NCI-H187 (cell line): ENCODE measurements at regions not wholly inside any gene's neighbourhood (a gene's known extent, or its start where the extent isn't known, plus 50 kb on each side); places are given as distances from the start of the nearest gene placed in this dataset.

ENCODE experiments used
- DNase-seq, 2 experiments: peaks; one replicate each; lab custom pipeline; 2025; lab: John Stamatoyannopoulos, UW

DNA sequence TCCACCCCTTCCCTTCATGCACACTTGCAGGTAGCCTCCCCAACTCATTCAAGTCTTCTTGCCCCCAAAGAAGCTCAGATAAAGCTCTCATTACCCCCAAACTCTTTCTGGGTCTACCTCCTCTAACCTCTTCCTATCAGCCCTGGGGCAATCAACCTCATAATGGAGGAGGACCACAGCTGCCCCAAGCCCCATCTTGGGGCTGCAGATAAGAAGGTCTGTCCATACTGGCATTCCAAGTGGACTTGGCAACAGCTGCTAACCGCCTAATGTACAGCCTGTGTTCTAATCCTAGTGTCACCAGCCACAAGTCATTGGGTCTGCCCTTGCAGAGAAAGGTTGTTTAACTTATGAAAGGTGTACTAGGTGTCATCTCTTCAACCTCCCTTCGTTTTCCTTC is 107.4 kb upstream of the ADGRF1 start:
- DNase-seq: no peak

DNA sequence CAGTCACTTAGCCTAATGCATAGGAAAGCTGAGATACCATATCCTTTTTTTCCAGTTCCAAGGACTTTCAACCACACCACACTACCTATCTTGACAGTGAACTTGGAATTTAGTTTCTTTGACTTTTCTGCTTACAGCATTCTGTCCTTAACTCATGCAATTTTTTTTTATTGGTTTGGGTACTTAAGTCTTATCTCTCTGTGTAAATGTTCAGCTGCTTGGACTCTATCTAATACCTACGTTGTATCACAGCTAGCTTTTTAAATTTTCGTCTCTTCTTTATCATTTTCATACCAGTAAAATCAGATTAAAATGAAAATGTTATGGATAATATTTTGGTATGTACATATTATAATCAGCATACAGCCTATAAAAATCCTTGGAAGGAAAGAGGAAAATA is 106.9 kb upstream of the ADGRF1 start:
- no peak for DNase-seq

DNA sequence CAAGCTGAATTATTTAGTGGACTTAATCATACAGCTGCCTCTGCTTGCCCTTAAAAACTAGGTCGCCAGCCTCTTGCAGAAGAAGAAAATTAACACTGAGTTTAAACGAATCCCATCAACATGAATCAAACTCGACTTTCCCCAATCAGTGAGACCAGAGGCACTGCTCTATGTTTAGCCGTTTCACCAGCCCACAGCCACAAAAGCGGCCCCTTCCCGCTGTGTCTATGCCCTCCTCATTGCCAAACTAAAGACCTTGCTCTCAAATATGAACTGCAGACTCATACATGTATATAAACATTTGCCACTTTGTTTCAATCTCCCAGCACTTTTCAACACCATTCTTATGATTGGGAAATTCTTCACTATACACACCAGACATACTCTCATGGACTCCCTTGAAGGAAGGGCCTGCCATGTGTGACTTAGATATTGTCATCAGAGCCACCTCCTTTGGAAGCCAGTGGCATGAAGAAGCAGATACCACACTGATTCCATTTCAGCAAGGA is 105.8 kb upstream of the ADGRF1 start:
- no peak for DNase-seq

DNA sequence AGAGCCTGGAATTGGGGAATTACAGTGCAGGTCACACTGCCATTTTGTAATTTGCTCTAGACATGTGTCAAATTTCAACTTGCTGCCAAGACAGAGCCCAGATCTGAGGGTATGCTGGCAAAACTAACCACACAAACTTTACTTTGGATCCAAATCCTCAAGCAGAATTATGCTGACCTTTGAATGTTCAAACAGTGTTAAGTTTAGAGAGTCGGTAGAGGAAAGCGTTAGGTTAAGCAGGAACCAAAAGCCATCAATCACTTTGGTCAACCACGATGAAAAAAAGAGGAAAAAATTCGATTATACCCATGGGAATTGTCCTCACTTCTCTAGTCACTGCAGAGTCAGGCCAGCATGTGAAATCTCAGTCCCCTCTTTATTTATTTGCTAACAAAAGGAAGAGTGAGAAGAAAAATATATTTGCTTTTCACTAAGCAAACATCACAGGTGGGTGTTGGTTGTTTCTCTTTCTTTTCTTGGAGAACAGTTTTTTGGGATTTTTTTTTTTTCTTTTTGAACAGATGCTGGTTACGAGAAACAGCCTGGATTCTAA is 105.1 kb upstream of the ADGRF1 start:
- no peak for DNase-seq

DNA sequence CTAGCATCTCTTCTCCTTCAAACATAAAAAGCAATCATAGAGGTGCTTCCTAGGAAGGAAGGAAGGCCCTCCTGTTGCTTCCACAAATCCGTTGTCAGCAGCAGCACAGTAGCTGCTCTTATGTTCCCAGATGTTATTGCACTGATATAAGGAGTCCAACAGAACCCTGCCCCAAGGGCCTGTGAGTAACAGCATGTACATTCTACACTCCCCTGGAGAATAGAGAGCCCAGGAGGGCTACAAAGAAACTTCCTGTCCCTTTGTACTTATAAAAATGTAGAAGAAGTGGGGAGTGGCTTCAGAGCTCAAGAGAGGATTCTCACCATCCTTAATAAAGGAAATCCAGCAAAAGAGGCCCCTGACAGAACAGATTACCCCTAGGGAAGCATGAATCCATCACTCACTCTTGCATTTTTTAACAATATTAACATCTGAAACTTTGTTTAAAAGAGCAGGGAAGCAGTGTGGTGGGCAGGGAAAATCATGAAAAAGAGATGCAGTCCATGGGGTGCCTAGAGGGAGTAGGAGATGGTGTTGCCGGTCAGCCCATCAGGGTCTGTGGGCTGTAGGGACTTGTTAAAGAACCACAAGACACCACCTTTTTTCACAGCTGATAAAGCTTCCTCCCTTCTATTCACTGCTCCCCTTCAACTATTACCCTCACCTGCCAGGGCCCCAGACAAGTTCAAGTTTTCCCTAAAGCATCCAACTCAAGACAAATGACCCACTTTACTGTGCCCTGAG is 104.5 kb upstream of the ADGRF1 start:
- no peak for DNase-seq

DNA sequence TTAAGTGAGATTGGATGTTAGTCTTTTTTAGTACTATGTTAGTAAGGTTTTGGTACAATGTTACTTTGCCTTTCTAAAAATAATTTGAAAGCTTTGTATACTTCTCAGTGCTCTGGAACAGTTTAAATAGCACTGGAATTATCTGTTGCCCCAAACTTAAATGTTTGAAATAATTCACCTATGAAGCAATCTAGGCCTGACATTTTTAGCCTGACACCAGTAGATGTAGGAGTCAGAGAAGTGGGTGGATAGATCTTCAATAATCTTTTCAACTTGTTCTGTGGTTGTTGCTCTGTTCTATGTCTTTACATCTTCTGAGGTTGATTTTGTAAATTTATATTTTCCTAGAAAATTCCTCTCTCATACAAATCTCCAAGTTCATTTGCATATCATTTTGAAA is 103.1 kb upstream of the ADGRF1 start:
- no peak for DNase-seq

DNA sequence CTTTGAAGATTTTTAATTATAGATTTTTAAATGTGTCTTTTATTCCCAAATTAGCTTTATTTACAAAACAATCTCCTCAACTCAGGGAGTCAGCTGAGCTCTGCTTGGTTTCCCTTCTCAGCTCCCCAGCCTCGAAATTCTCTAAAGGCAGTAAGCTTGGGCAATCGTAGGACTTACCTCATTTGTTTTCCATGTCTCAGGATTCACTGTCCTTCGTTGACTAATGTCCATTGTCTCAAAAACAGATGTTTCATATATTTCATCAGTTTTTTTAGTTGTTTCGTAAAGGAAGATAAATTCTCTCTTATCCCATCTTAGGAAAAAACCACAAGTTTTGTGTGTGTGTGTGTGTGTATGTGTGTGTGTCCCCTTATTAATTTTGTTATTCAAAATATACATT is 102.2 kb upstream of the ADGRF1 start:
- DNase-seq: no peak

DNA sequence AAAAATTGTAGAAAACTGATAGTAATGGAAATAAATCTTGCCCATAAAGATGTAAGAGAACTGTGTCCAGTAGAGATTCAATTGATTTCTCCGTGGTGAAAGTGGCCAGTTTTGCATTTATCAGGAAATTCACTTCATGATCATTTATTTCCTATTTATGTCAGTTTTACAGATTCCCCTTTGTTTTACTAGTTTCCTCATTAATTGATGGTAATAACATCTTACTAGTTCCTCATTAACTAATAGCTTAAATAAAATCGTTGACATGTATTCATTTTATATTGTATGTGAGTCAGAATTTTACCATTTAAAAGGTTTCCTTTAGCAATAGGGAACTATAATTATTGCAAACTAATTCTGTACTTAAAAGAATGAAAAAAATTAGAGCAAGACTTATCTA is 99.8 kb upstream of the ADGRF1 start:
- DNase-seq: no peak

DNA sequence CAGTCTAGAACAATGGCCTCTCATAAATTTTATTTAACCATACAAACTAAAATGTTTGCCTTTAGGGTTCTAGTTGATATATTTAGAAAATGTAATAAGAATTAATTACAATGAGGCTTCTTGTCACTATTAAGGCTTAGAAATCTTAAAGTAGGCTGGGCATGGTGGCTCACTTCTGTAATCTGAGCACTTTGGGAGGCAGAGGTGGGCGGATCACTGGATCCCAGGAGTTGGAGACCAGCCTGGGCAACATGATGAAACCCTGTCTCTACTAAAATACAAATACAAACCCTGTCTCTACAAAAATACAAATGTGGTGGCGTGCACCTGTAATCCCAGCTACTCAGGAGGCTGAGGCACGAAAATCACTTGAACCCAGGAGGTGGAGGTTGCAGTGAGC is 99.0 kb upstream of the ADGRF1 start:
- DNase-seq: no peak

DNA sequence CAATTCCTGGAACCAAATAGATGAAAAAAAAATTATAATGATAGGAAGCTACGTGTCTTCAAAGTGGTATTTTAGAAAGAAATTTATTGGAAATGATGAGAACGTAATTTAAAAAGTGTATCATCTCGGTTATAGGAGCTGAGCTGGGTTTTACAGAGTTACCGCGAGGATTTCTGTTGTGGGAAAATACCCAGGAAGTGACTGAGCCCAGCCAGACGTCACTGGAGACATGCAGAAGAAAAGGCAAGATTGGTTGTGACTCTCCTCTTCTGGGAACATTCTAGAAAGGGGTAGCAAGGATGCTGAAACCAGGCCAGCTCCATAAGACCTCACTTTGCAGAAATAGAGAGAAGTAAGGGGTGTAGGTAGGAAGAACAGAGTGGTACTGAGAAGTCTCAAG is 95.9 kb upstream of the ADGRF1 start:
- no peak for DNase-seq

DNA sequence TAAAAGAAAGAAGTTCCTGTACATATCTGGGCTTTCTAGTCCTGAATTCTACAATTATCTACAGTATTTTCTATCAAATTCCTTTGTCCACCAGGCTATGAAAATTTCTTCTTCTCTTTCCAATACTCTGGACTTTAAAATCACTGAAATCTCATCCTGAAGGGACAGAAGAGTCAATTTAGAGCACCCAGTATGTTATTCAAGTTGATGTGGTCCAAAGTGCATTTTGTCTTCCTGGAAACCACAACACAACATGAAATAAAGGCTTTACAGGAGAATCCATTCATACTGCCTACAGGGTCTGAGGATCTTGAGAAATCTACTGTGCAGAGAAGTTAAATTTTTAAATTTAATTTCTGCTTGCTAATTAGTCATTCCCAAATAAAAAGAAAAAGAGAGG is 94.9 kb upstream of the ADGRF1 start:
- no peak for DNase-seq

DNA sequence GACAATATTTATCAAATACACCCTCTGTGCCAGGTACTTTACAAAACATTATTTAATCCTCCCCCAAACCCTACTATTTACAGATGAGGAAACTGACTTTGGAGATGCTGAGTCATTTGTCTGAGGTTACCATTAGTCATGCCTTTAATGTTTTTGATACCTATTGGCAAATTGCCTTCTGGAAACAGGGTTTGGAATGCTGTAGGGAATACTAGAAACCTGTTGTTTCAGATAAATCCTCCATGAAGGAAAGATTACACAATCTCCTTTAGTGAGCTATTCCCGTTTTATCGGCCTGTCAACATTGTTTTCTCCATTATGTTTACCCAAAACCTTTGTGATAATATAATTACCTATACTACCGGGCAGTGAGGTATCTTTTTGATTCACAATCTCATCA is 93.6 kb upstream of the ADGRF1 start:
- no peak for DNase-seq

DNA sequence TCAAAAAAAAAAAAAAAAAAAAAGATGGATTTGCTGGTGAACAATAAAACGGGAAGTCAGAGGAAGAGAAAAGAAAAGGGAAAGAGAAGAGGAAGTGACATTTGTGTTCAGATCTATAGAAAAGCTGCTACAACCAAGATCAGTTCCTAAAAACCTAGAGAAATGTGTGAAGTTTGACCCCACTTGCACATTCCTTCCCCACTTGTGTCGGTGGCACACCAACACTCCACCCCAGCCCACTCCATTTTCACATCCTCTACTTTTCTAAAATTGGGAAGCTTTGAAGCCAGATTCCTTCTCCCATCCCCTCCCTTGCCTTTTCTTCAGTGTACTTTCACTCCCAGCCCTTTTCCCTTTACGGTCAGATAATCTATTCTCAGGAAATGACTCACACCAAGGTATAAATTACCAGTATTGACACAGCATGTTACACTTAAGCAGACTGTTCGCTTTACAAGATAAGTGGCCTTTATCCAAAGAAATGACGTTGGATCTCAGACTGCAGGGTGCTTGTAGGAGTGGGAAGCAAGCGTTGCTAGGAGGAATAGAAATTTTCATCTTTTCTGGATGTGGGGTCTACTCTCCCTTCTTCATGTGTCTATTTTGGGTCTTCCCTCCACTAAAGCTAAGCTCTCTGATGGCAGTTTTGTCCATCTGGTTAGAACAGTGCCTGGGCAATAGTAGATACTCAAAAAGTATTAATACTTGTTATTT is 92.5 kb upstream of the ADGRF1 start:
- DNase-seq: peak; percentile 6 to 24

DNA sequence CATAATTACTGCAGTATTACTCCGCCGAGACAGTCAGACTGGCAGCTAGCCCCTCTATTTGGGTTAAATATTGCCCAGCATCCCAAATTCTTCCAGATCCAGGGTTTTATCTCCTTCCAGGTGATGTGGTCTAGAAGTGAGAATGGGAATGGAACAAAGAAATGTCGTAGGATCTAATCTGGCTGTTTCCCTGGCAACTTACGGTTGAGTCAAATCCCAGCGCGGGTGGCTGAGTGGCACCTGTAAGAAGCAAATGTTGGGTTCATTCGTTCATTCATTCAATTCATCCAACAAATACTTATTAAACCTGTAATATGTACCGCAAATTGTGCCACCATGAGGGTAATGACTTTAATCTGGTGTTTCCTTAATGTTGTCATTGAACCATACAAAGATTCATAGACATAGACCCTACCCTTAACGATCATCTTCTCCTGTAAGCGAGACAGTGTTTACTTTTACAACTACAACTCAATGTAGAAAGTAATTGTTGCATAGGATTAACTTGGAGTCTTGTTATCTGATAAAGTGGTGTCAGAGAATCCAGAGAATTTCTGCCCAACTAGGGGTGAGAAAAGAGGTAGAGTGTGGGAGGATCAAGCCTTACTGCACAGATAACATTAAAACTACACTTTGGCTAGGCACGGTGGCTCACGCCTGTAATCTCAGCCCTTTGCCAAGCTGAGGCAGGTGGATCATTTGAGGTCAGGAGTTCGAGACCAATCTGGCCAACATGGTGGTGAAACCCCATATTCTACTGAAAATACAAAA is 91.3 kb upstream of the ADGRF1 start:
- no peak for DNase-seq

DNA sequence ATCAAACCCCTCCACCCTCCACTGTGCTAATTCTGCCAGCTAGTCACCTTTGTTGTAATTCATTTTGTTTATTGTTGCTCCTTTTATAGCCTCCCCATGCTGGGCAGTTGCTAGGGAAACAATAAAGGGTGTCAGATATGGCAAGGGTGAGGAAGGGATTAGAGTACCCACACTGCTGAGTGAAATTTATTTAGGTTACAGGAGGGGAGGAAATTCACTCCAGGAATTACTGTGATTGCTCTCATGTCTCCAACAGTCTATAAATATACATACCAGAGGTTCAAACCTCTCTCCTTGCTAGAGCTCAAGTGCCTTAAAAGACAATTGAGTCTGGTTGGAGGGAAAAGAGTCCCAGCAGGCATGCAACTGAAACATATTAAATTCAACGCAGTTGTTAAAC is 90.6 kb upstream of the ADGRF1 start:
- peak; percentile 7 to 21 for DNase-seq

DNA sequence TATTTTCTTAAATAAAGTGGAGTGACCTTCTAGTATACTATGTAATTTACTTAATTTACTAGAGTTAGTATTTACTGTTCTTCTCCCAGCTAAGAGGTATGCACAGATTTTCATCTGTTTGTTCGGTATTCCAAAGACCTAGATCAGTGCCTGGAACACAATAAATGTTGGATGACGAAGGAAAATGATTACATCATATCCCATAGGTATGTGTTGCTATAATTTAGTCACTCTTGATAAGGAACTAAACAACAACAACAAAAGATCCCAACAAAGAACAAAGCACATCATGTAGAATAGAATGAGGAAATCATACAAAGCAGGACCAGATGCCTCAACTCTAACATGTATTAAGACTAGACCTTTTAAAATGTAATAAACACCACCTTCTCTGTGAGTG is 89.6 kb upstream of the ADGRF1 start:
- DNase-seq: no peak

DNA sequence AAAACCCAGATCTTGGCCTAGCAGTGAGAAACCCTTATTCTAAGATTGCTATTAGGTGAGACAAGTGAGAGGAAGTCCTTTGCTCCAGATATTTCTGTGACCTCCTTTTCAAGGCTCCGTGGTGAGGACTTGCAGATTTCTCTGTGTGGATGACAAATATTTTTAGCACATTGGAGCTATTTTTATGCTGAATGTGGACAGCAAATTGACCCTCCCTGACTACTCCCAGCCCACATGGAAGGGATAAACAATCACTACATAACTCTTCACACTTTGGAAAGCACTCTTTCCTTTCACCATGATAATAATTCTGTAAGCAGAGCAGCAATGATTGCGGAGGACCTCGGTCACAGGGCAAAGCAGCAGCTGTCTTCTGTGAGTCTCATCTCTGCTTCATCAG is 88.0 kb upstream of the ADGRF1 start:
- DNase-seq: no peak

DNA sequence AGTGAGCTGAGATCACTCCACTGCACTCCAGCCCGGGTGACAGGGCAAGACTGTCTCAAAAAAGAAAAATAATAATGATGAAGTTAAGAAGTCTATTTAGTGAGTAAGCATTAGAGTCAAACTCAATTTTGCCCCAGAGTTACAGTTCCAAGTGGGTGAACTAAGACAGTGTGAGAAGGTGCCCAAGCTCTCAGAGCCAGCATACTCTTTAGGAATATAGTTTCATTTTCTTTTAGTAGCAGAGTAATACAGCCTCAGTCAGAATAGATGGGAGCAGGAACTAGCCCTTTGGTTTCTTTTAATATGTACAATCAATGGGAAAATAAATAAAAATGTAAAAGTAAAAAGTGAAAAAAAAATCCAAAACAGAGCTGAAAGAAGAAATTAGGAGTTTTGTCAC is 87.0 kb upstream of the ADGRF1 start:
- no peak for DNase-seq

DNA sequence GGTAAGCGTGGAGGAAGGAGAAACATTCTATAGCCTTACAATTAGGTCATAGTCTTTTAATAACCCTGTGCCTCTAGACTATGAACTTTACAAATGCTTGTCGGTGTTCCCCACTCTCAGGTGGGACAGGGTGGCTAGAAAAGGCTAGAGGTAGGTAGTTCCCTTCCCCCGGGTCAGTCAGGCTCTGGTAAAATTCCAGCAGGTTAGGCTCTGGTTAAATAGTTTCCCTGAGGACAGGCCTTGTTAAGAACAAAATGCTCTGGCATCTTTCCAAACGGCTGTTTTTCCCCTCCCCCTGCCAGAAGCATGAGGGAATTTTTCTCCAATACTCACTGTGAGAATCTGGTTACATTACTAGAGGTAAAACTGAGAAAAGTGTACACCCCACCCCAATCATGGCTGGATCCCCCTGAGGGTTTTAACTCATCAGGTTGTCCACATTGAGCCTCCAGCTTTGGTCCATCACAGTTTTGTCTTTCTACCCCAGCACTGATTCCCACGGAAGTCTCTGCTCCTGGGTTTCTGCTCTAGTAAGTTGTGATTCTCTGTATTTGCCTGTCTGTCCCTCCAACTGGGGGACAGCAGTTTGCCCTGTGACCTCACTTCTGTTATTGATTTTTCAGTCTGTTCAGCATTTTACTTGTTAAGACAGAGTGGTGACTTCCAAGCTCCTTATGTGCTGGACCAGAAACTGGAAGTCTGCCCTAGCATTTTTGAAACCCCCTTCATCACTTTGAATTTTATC is 84.7 kb upstream of the ADGRF1 start:
- no peak for DNase-seq

DNA sequence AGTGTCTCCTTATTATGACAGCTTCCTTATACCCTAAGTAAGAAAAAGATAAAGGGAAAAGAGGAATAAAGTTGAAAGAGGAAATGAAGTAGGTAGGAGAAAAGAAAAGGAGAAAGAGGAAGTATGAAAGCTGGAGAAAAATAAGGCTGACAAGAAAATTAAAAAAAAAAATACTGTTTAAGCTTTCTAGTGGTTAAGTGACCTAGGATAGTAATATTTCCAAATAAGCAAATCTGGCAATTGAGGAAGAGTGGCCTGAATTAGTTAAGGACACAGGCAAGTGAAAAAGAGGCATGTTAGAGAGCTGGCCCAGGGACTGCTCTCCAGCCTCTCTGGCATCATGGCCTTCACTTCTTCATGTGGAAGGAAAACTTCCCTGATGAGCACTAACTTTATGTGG is 76.5 kb upstream of the ADGRF1 start:
- DNase-seq: no peak

DNA sequence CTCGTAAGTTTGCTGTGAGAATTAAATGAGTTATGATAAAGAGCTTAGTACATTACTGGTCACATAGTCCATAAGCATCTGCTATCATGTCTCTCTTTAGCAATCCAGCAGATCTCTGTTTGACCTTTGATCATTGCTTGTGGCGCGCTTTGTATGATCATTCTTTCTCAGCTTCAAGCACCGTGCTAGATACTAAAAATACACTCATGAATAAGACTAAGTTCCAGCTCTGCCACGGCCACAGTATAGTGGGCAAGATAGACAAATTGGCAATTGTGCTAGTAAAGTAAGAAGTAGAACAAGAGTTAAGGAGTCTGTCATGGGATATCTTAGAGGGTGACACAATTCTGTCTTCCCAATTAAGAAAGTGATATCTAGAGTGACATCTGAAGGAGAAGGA is 75.2 kb upstream of the ADGRF1 start:
- no peak for DNase-seq

DNA sequence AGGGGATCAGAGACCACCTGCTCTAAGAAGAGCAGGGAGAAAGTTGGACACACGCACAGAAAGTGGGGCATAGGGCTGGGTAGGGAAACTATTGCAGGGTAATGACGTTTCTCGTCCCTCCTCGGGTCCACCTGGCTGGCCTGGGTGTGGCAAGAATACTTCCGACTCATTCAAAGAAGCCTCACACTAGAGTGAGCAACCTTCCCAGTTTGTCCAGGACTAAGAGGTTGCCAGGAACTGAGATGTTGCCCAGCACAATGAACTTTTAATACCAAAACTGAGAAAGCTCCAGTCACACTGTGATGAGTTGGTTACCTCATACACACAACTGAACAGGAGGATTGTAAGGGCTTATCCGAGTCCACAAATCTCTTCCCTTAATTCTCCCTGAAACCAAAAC is 74.5 kb upstream of the ADGRF1 start:
- no peak for DNase-seq
